ENCODE measurements at regions not wholly inside any gene's neighbourhood (a gene's known extent, or its start where the extent isn't known, plus 50 kb on each side); places are given as distances from the start of the nearest gene placed in this dataset.

DNA sequence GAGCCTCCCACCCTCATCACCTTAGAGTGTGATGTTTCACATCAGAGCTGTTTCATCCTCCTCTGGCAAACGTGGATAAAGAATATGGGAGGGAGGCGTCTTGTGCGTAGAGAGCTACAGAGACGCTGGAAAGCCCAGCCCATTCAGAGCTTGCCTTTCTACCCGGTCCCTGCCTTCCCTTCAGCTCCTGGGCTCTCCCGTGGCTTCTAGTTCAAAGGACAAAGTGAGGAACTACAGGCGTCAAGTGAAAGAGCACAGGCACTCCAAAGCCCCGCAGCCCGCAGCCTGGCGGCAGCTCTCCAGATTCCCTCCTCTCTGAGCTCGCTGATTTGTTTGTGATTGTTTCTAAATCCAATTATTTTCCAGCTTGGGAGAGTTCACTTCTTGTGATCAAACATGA is 197.1 kb upstream of the IGF1R start:
- DNase-seq (ENCODE audit: low read depth, low spot score): no peak

- DNase-seq (ENCODE audit: low read depth, low spot score): no peak
Measured at GRCh38 chr15:98452238-98452637, 196.1 kb upstream of the IGF1R start.

DNA sequence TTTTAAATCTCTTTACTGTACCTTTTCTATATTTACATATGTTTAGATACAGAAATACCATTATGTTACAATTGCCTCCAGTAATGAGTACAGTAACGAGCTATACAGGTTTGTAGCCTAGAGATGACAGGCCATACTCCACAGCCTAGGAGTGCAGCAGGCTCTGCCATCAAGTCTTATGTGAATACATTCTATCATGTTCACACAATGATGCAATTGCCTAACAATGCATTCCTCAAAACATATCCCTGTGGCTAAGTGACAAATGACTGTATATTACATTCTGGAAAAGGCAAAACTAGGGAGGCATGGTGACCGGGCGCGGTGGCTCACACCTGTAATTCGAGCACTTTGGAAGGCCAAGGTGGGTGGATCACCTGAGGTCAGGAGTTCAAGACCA is 192.4 kb upstream of the IGF1R start:
- DNase-seq (ENCODE audit: low read depth, low spot score): no peak

DNA sequence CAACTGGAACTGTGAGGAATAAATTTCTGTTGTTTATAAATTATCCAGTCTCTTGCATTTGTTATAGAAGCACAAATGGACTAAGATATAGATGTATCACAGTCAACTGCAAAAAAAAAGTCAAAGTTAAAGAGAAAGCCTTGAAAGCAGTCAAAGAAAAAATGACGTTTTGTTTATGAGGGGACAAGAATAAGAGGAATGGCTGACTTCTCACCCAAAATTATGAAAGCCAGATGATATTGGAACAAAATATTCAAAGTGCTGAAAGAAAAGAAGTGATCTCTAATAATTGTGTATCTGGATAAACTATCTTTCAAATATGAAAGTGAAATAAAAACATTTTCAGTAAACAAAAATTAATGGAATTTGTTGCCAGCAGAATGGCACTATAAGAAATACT is 171.8 kb upstream of the IGF1R start:
- no peak for DNase-seq (ENCODE audit: low read depth, low spot score)

- no peak for DNase-seq (ENCODE audit: low read depth, low spot score)
Measured at GRCh38 chr15:98480844-98481243, 167.5 kb upstream of the IGF1R start.

GRCh38 chr15:98483575-98484130 is 164.7 kb upstream of the IGF1R start:
- no peak for DNase-seq (ENCODE audit: low read depth, low spot score)

- no peak for DNase-seq (ENCODE audit: low read depth, low spot score)
Measured at GRCh38 chr15:98484914-98485313, 163.4 kb upstream of the IGF1R start.

GRCh38 chr15:98485451-98485850 is 162.9 kb upstream of the IGF1R start:
- DNase-seq (ENCODE audit: low read depth, low spot score): no peak

GRCh38 chr15:98493966-98494511 is 154.3 kb upstream of the IGF1R start:
- DNase-seq (ENCODE audit: low read depth, low spot score): no peak

- no peak for DNase-seq (ENCODE audit: low read depth, low spot score)
Measured at GRCh38 chr15:98501192-98501591, 147.1 kb upstream of the IGF1R start.

DNA sequence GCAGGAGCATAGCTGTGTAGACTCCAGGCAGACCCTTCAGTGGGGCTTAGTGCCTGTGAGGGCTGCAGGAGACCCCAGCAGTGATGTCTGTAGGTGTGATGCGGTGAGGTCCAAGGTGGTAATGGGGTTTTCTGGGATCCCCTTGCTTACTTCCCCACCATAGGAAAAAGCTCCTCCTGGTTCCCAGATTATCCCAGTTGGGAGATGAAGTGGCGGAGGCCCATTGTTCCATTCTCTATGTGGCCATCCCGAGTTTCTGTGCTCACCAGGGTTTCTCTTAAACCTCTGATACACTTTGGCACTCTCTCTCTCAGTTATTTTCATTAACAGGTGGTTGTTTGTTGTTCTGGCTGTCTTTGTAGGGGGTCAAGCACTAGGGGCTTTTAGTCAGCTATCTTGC is 146.7 kb upstream of the IGF1R start:
- no peak for DNase-seq (ENCODE audit: low read depth, low spot score)

GRCh38 chr15:98503970-98504369 is 144.4 kb upstream of the IGF1R start:
- no peak for DNase-seq (ENCODE audit: low read depth, low spot score)

DNA sequence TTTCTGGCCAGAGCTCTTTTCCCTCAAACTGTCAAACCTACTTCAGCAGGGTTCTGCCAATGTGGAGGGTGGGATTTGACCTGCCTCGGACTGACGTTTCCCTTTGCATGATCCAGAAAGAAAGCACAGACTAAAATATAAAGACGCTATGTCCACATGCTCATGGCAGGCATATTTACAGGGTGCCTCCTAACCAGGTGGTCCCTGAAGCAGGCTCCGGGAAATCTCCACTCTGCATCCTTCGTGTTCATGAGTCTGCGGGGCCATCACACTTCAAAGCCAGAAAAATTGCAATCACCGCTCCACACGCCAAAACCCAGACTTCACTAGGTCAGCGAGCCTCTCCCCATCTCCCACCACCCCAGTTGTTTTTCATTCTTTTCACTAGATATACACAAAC is 143.3 kb upstream of the IGF1R start:
- DNase-seq (ENCODE audit: low read depth, low spot score): no peak

DNA sequence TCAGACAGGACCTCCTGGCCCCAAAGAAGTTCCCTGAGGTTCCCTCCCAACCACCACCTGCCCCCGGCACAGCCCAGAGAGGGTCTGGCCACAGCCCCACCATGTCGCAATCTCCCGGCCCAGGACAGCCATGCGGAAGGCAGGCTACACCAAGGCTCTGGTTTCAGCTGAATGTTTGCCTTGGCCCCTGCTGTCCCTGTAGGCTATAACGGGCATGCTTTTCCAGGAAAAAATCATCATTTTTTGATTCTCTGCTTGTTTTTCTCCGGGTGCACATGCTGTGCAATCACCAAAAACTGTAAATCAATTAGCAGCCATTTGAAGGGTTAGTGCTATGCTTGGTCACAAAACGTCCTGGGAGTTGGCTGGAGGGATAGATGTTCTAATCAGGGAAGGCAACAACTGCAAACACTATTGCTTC is 142.7 kb upstream of the IGF1R start:
- no peak for DNase-seq (ENCODE audit: low read depth, low spot score)

GRCh38 chr15:98506172-98506571 is 142.2 kb upstream of the IGF1R start:
- no peak for DNase-seq (ENCODE audit: low read depth, low spot score)

DNA sequence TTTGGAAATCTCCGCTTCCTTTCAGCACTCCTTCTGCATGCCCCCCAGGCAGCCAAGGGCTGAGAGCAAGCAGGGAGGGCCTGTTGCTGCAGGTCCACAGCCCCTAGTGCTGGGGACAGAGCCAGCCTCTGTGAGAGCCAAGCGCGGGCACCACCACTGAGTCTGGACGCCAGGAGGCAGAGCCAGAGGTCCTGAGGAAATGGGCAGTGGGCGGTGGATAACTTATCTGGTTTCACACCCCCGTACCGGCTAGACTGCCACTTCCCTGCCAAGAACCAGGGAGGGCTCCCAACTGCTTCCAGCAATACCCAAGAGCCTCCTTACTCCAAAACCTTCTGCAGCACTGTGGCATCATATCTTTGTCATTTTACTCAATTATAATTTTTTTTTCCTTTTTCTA is 141.6 kb upstream of the IGF1R start:
- DNase-seq (ENCODE audit: low read depth, low spot score): no peak

DNA sequence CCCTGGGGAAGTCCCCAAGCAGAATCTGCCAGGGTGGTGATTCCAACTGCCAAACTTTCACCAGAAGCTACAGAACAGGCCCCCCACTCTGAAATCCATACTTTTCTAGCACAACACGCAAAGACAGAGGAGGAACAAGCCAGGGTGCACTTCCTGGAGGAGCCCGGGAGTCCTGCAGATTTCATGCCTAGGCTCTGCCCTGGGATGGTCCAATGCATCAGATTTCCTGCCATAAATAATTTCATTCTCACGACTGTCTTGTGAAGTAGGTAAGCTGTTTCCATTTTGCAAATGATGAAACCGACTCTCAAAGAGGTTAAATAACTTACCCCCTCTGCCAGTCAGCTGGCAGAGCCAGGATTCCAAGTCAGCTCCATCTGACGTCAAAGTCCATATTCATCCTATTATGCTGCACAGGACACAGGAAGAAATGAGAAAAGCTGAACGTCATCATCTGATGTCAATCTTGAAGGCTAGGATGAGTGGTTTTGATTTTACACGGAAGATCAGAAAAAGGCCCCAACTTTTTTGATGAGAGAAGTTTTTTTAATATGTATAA is 134.8 kb upstream of the IGF1R start:
- DNase-seq (ENCODE audit: low read depth, low spot score): no peak

DNA sequence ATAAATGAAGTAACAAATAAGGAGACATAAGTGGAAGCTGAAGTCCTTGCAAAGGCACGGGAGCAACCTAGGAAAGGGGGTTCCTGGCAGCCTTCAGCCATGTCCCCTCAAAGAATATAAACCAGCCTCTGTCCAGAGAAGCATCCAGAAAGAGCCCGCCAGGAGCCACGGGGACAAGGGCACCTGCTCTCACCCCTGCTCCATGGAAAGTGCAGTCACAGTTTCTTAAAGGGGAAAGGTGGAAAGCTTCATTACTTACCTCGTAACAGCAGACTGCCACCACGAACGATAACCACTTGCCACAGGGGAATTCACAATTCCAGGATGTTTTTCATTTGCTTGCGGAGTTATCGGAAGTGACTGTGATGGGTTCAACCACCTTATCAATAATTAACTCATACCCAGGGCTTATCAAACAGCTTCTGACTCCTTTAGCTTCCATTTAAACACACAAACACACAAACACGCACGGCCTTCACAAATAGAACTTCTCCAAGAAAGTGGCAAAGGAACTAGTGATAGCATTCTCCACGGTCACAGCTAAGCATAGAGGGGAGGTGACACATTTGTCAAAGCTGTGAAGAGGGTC is 134.2 kb upstream of the IGF1R start:
- DNase-seq (ENCODE audit: low read depth, low spot score): no peak

DNA sequence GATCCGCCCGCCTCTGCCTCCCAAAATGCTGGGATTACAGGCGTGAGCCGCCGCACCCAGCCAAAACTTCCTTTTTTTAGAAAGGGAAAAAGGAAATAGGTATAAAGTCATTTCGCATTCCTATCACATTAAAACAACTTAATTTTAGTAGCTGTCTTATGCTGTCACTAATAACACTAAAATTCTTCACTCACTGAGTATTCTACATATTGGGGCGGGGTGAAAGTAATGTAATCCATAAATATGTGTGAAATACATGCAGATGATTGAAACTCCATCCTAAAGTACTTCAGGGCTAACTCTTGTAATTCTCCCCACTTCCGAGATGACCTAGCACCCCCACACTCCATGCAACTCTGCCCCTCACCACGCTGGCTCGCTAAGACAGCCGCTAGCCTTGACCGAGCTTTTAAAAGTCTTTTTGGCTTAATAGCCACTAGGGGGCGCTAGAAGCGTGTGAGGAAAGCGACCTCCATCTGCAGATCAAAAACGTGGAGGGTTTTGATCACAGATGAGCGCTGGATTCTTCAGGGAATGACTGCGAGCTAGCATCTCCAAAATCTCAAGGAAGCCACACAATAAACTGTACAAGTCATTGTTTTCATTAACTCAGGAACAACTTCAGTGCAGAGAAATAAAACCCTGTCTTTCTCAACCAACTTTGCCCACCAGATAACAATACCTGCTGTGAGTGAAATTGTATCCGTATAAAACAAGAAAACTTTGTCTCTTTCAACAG is 129.3 kb upstream of the IGF1R start:
- no peak for DNase-seq (ENCODE audit: low read depth, low spot score)

DNA sequence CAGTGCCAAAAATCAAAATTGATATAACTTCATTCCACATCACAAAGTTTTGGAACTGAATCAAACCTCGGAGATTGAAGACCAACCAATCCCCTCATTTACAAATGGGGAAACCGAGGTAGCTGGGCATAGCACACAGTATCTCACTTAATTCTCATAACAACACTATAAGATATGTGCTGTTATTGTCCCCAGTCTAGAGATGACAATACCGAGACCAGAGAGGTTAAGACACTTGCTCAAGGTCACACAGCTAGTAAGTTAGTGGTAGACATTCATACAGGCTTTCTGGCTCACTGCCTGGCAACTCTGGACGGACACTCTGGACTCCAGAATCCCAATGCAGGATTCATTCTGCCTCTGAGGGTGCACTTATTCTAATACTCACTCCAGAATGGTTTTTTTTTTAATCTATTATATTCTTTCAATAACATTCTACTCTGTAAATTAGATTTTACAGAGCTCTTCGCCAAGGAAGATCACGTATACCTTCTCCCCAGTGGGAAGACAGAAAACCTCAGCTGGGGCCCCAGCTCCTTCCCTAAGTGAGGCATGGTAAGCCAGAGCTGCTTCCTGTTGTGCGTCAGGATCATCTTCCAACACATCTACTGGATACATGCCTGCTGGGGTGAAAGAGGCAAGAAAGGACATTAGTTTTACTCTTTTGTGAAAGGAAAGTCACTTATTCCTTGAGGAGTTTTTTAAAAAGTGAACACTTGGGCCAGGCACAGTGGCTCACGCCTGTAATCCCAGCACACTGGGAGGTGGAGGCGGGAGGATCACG is 128.4 kb upstream of the IGF1R start:
- no peak for DNase-seq (ENCODE audit: low read depth, low spot score)

DNA sequence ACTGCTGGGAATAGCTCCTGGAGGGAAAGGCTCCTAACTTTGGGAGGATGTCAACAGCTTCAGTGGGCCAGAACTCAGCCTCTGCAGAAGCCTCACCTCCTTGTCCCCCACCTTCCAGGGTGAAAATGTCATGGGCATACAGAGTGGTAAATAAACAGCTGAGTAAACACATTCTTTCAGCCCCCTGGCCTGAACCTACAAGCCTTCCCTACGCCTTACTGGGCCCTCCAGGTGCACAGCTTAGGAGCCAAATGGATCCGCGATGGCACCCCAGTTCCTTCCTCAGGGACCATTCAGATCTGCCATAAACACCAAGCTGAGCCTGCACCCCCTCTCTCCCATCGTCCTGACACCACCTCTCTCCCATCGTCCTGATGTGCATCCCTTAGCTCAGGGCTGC is 126.2 kb upstream of the IGF1R start:
- DNase-seq (ENCODE audit: low read depth, low spot score): no peak

Measured in activated CD4-positive, CD25-positive, alpha-beta regulatory T cell treated with anti-CD3 and anti-CD28 coated beads, Interleukin-2, amount 50 U/mL, for 16 hours (primary cell).